Heart left ventricle (tissue), 16 donors: ENCODE measurements at regions not wholly inside any gene's neighbourhood (a gene's known extent, or its start where the extent isn't known, plus 50 kb on each side); places are given as distances from the start of the nearest gene placed in this dataset.

Source experiments
- ATAC-seq, 4 donors: fragments of 200-7000 bp; cut with Tn5 transposase; one replicate each; pipeline ENCODE4 v1.9.1; 2020 to 2022; ENCODE audit warnings: moderate library complexity in 4 of 4, mild to moderate bottlenecking in 3 of 4, moderate number of reproducible peaks in 1 of 4
- DNase-seq, 5 donors: peaks; one replicate each; pipeline ENCODE4 v3.0.0-alpha.2; 2020
- H3K27ac ChIP-seq, 12 donors: fragments of 200-600 bp; sonication (generic) in 4 of 12; one replicate each; pipeline versions ENCODE4 v1.5.0 to v1.8.0; 2016 to 2022; ENCODE audit warnings: mild to moderate bottlenecking in 2 of 12
- H3K27me3 ChIP-seq, 9 donors: fragments of 200-600 bp; sonication (generic) in 2 of 9; one replicate each; pipeline versions ENCODE4 v1.5.1 to v1.8.0; 2016 to 2022; ENCODE audit warnings: mild to moderate bottlenecking in 3 of 9
- H3K36me3 ChIP-seq, 9 donors: fragments of 200-600 bp; sonication (generic) in 2 of 9; one replicate each; pipeline versions ENCODE4 v1.5.0 to v1.8.0; 2018 to 2022; ENCODE audit warnings: mild to moderate bottlenecking in 2 of 9
- H3K4me1 ChIP-seq, 12 donors: fragments of 200-600 bp; sonication (generic) in 4 of 12; one replicate each; pipeline versions ENCODE4 v1.5.0 to v1.8.0; 2016 to 2022; ENCODE audit warnings: mild to moderate bottlenecking in 3 of 12
- H3K4me3 ChIP-seq, 12 donors: fragments of 200-600 bp; sonication (generic) in 4 of 12; one replicate each; pipeline versions ENCODE4 v1.5.0 to v1.8.0; 2017 to 2022; ENCODE audit warnings: mild to moderate bottlenecking in 9 of 12, moderate library complexity in 4 of 12
- H3K9me3 ChIP-seq, 12 donors: fragments of 200-600 bp; sonication (generic) in 4 of 12; one replicate each; pipeline versions ENCODE4 v1.5.0 to v1.8.0; 2016 to 2022; ENCODE audit warnings: mild to moderate bottlenecking in 1 of 12
- POLR2A ChIP-seq, 2 donors: fragments of 450-650 bp; IDR thresholded peaks; one replicate each; pipeline ENCODE4 v1.6.1; 2017; ENCODE audit warnings: antibody characterized with exemption in 2 of 2, mild to moderate bottlenecking in 2 of 2, moderate library complexity in 2 of 2
- WGBS, 4 donors: extraction: QIAGEN DNeasy Blood & Tissue Kit in 2 of 4; methylation state at CpG; one replicate each; pipeline versions ENCODE4 v1.1.5 to v1.1.7; 2013 to 2018; 5-methylcytosine and 5-hydroxymethylcytosine counted together
- intact Hi-C, 10 donors: fragments of 100-400 bp; cut with DNase I; formaldehyde crosslinking; loops; one replicate each; pipeline versions ENCODE4 v1.11.1 to v1.14.2; 2022
- TF ChIP-seq, protein P1 (sequence below), 12 donors: fragments of 200-600 bp; sonication (generic) in 4 of 12; IDR thresholded peaks; one replicate each; pipeline versions ENCODE4 v1.5.0 to v1.8.0; 2018 to 2022; ENCODE audit warnings: antibody characterized with exemption in 12 of 12, mild to moderate bottlenecking in 5 of 12
- donor health status: ischemic (EF 13 %, LVEDD 7.1; RV severe dilation, severe dysfunction).
- donor health status: healthy with polysubstance abuse.
- donor health status: DM: no; HTN: yes; CAD: no.
- donor health status: DM: no; HTN: no; CAD: no.
- donor health status: ischemic (EF 25% LVEDD 6.9; RV normal size, moderate dysfunction).
- donor health status: ischemic (EF 25% LVEDD 5.7; RV mildly dilated, moderate dysfunction).
- donor health status: healthy.
- donor health status: DM: yes; HTN: yes; CAD: no.
- donor health status: ischemic (EF 35%, LVEDD 5.7; RV mildly dilated, moderate dysfunction).
- donor health status: nonischemic (EF 11% LVEDD 7.7; RV severe dilation, severe dysfunction).
- donor health status: DM: yes; HTN: yes; CAD: no.
- donor health status: PGD.
- donor health status: ischemic (EF 29% LVEDD 5.4; RV normal size, mild dysfunction).
- donor health status: nonischemic (EF 23%, LVEDD 6.1; RV moderate dilation, normal function).

- 61 to 71% (median 65%) methylated on average over 7 of the region's 7 CpGs for WGBS, 4 donors
- TF ChIP-seq, protein P1, sequence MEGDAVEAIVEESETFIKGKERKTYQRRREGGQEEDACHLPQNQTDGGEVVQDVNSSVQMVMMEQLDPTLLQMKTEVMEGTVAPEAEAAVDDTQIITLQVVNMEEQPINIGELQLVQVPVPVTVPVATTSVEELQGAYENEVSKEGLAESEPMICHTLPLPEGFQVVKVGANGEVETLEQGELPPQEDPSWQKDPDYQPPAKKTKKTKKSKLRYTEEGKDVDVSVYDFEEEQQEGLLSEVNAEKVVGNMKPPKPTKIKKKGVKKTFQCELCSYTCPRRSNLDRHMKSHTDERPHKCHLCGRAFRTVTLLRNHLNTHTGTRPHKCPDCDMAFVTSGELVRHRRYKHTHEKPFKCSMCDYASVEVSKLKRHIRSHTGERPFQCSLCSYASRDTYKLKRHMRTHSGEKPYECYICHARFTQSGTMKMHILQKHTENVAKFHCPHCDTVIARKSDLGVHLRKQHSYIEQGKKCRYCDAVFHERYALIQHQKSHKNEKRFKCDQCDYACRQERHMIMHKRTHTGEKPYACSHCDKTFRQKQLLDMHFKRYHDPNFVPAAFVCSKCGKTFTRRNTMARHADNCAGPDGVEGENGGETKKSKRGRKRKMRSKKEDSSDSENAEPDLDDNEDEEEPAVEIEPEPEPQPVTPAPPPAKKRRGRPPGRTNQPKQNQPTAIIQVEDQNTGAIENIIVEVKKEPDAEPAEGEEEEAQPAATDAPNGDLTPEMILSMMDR (IDR thresholded peaks at IDR 0.05), result no peak
- no peak for TF ChIP-seq POLR2A (IDR thresholded peaks at IDR 0.05)
- intact Hi-C loops, result no loop called here
Observed at GRCh38 chr11:13140028-13140870, 131.1 kb downstream of the RASSF10 start.

GRCh38 chr11:13140873-13141655, 131.9 kb downstream of the RASSF10 start:
- no peaks in the 10 kb centered on the region for H3K9me3 ChIP-seq
- ATAC-seq (no peak), DNase-seq (no peak)
- H3K4me3 ChIP-seq, result no peak overlapping the region
- no peak overlapping the region for H3K27ac ChIP-seq
- 91 to 96% (median 93%) methylated on average over 10 of the region's 10 CpGs for WGBS, 4 donors
- H3K36me3 ChIP-seq, result no peaks in the 10 kb centered on the region
- H3K4me1 ChIP-seq, result peaks cover 0 to 6% (median 0%) of the 10 kb centered on the region in 12 donors
- intact Hi-C loops, result no loop called here
- peaks cover 0 to 4% (median 0%) of the 10 kb centered on the region in 9 donors for H3K27me3 ChIP-seq
- TF ChIP-seq, protein P1 (IDR thresholded peaks at IDR 0.05), result no peak
- TF ChIP-seq POLR2A (IDR thresholded peaks at IDR 0.05), result no peak

More at GRCh38 chr11:13140028-13140870, 131.1 kb downstream of the RASSF10 start:
- H3K4me1 ChIP-seq, result peaks cover 0 to 11% (median 0%) of the 10 kb centered on the region in 12 donors
- no peak overlapping the region for H3K27ac ChIP-seq
- H3K4me3 ChIP-seq, result no peak overlapping the region
- peaks cover 0 to 4% (median 0%) of the 10 kb centered on the region in 9 donors for H3K27me3 ChIP-seq
- DNase-seq (no peak), ATAC-seq (no peak)
- no peaks in the 10 kb centered on the region for H3K9me3 ChIP-seq
- H3K36me3 ChIP-seq, result no peaks in the 10 kb centered on the region

- H3K36me3 ChIP-seq, result no peaks in the 10 kb centered on the region
- TF ChIP-seq POLR2A (IDR thresholded peaks at IDR 0.05), result no peak
- peaks cover 0 to 4% (median 0%) of the 10 kb centered on the region in 9 donors for H3K27me3 ChIP-seq
- H3K27ac ChIP-seq, result no peak overlapping the region
- ATAC-seq, result peak in 2 of 4 donors; percentile 36 to 52
- DNase-seq, result peak in 1 of 5 donors; percentile 33
- intact Hi-C loops, result no loop called here
- H3K4me1 ChIP-seq, result peaks cover 0 to 4% (median 0%) of the 10 kb centered on the region in 12 donors
- 49 to 66% (median 53%) methylated on average over 21 to 27 of the region's 27 CpGs for WGBS, 4 donors
- no peaks in the 10 kb centered on the region for H3K9me3 ChIP-seq
- H3K4me3 ChIP-seq, result no peak overlapping the region
Observed at GRCh38 chr11:13141731-13142709, 132.9 kb downstream of the RASSF10 start.
